GM19468 (cell line): ENCODE measurements at regions not wholly inside any gene's neighbourhood (a gene's known extent, or its start where the extent isn't known, plus 50 kb on each side); places are given as distances from the start of the nearest gene placed in this dataset.

Experiments used
- ATAC-seq: cut with Tn5 transposase; IDR thresholded peaks from one replicate; pipeline ENCODE4 v1.9.1; 2021; ENCODE audit warnings: mild to moderate bottlenecking, moderate library complexity, moderate number of reproducible peaks; ENCODE audit not compliant: unreplicated experiment; ENCODE audit errors: extremely low read depth

- no peak for ATAC-seq
Observed at GRCh38 chr15:69795601-69796000, 302.1 kb downstream of the TLE3 start.

DNA sequence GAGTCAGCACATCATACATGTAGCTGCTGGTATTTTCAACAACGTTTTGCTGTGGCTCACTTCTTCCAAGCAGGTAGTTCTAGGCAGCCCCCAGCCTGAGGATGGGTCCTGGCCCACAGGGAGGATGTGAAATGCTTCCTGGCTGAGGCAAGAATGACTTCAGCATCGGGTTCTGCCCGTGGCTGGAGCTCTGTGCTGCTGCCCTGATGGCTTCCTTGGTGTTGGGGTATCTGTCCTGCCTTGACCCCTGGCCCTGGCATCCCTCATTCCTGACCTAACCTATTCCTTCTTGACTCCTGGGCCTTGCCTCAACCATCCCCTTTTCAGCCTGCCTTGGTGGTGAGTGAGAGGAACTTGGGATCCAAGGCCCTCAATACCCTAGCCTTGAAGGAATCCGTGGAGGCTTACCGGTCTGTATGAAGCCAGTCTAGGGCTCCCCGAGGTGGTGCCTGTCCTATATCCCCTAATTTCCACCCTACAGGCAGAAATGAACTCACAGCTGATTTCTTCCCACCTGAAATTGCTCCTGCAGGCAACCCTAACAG lies 300.6 kb downstream of the TLE3 start:
- ATAC-seq, result no peak

DNA sequence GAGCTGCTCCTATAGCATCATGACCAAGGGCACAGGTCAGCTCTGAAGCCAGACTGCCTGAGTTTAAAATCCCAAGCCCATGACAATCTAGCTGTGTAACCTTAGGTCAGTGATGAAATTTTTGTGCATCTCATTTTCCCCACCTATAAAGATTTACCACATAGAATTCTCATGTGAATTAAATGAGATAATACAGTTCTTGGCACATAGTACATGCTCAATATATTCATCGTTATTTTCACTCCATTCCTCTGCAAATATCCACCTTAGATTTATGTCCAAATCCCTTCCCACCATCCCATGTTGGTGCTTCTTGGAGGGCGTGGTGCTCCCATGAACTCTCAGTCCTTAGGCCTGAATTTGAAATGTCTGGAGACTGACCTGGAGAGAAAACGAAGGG lies 300.1 kb downstream of the TLE3 start:
- no peak for ATAC-seq

DNA sequence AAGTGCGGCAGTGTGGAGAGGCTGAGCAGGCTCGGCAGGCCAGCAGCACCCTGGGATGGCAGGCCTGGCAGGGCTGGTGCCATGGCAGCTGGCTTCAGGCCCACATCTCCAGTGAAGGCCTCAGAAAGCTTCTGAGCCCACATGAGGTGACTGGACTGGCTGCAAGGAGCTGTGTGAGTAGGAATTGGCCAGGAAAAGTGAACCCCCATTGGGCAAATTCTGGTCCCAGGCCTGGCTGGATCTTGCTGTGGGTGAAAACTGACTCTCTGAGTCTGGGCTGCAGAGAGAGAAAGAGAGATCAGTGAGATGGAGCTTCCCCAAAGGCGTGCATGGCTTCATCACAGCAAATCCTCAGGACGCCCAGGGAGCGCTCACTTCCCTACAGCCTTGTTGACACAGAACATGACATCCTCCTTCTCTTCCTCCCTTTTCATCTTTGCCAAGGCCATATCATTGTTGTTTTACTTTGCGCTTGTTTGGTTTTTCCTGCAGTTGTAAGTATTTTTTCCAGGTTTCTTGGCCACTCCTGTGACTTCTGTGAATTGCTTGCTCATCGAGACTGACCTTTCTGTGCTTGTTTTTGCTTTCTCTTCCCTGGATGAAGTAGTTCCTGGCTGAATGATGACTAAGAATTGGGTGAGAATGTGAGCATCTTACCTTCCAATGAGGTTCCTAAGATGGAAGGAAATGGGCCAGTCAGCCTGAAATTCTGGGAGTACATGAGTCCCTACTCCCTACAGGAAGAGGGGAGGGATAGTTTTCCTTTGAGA lies 299.1 kb downstream of the TLE3 start:
- no peak for ATAC-seq

DNA sequence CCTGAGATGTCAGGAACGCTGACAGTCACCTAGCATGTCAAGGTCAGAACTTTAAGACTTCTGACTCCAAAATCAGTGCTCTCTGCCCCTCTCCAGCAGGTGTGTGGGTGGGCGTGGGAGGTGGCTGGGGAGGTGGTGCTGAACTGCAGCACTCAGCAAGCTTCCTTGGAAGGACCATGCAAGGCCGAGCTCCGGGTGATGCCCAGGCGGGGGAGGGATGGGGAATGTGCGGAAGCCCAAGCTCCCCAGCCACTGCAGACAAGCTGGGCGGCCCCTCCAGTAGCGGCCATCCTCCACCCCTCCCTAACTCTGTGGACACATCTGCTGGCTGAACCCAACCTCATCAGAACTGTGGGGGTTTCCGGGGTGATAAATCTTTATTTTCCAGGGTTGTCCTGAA lies 296.6 kb downstream of the TLE3 start:
- no peak for ATAC-seq

- ATAC-seq, result no peak
Observed at GRCh38 chr15:69802432-69802831, 295.3 kb downstream of the TLE3 start.

GRCh38 chr15:69804786-69805185 lies 292.9 kb downstream of the TLE3 start:
- ATAC-seq, result no peak

DNA sequence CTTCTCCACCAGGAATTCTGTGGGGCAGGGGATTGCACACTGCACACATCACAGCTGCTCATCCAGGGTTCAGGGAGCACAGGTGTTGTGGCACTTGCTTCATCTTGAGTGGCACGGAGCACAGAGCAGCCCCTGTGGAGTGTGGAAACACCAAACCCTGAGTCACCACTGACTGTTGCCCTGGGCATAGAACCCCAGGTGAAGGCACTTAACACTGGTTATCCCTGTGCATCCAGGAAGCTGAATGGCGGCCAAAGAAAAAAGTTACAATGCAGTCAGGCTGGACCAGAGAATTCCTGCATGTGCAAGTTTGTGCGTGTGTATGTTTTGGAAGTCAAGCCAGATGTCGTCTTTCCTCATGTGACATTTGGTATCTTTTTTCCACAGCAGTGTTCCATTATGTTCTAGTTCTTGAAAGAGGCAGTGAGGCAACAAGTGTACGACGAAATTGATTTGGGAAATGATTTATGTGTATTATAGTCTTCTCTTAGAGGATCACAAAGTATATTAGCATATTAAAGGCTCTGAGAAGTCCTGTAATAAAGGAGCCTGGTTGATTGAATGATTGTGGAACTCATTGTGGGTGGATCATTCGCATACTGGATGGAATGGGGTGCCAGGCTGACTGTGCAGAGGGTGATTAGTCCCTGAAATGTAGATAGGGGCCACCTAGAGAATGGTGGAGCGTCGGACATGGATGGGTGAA lies 292.3 kb downstream of the TLE3 start:
- no peak for ATAC-seq

DNA sequence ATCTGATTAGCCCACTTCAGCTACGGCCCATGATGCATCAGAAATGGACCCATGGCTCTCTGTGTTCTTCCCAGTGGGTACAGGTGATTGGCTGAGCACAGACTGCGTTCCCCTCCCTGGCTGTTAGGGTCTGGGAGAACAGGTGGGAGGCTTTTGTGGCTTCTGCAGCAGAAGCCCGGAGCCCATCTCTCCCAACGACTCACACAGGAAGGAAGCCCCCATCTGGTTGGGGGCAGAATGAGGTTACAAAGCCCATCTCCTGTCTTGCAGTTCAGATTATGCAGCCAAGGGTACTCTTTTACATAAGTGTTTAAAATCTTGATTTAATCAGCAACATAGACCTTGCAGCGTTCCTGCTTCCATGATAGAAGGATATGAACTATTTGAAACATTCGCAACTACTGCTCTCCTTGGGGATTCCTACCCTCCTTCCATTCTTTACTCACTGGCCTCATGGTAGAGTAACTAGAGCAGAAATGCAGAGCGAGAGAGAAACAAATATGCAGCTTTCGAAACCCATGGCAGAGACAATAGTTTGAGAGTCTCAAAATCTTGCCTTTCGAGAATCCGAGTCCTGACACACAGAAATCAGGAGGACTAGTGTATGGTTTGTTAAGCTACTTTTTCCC lies 291.3 kb downstream of the TLE3 start:
- ATAC-seq, result no peak

- no peak for ATAC-seq
Observed at GRCh38 chr15:69807721-69808120, 290.0 kb downstream of the TLE3 start.

DNA sequence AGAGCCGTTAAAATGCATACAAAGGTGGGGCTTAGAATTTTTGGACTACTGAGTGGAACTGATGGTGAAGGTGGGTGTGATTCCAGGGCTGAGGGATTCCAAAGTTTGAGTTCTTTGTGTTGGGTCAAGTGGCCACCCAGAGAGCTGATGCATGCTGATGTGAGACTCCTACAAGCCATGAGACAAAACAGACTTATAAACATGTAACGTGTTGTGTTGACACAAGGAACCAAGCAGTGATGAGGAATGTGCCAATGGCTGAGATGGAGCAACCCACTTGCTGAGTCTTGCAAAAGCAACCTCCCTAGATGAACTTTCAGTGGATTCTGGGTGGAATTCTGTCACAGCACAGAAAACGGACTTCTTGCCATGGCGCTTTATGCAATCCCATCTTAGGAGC lies 289.0 kb downstream of the TLE3 start:
- no peak for ATAC-seq

DNA sequence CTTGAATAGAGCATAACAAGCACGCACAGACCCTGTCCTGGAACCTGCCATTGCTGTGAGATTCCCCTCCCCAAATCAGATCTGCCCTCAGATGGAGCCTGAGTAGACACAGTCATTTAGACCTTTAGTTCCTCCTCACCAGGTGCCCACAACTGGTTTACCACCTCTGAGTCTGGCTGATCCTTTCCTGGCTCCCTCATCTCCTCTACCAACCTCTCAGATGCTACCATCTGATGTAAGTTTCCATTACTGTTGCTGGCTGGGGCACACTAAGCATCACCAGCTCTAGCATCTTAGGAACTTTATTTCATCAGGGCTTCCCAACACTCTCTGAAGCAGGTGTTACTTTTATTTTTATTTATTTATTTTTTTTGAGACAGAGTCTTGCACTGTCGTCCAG lies 288.3 kb downstream of the TLE3 start:
- no peak for ATAC-seq

- no peak for ATAC-seq
Observed at GRCh38 chr15:69810431-69811354, 287.0 kb downstream of the TLE3 start.

DNA sequence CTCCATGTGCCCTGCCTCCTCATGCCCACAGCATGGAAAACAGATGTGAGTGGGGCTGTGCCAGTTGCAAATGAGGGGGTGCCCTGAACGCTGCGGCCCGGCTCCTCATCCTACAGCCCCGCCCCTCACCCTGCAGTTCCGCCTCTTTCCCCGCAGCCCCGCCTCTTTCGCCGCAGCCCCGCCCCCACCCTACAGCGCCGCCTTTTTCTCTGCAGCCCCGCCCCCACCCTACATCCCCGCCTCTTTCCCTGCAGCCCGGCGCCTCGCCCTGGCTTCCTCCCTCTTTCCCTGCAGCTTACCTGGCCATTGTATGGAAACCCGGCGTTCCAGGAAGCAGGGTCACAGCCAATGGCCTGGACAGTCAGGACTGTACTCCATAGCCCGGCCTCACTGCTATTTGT lies 284.9 kb downstream of the TLE3 start:
- ATAC-seq, result no peak

GRCh38 chr15:69813881-69814280 lies 283.8 kb downstream of the TLE3 start:
- ATAC-seq, result no peak

- ATAC-seq, result no peak
Observed at GRCh38 chr15:69814932-69815331, 282.8 kb downstream of the TLE3 start.

DNA sequence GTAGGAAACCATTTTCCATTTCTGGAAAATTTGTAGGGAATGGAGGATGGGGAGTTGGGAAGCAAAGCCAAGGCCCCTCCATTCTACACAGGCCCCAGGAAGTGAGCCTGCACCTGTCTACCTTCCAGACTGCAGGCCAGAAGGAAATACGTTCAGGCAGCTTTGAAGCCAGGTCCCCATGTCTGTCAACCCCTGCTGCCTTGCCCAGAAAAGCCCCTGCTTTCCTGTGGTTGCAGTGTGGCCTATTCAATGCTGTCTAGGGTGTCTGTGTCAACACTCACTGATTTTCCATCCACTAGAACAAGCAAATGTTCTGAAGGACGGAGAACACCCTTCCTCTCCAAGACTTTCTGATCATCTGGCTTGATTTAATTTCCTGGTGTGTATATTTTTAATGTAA lies 281.9 kb downstream of the TLE3 start:
- ATAC-seq, result no peak

DNA sequence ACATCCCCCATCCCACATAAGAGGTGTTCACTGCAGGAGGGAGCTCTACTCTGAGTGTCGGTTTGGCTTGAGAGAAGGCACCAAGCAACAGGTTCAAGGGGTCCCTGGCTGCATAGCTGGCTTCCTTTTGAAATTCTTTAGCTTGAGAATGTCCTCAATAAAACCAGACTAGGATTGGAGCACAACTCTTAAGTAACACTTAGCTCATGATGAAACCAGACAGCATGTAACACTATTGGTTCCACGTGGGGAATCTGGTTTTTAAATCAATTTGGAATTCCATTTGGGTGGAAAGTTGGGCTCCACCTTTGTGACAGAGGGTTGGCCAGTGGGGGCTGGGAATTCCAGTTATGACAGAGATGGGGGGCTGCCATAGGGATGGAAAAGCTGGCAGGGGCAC lies 281.2 kb downstream of the TLE3 start:
- no peak for ATAC-seq

GRCh38 chr15:69818529-69818928 lies 279.2 kb downstream of the TLE3 start:
- ATAC-seq, result no peak

- ATAC-seq, result no peak
Observed at GRCh38 chr15:69819371-69819770, 278.3 kb downstream of the TLE3 start.
